ENCODE measurements at regions not wholly inside any gene's neighbourhood (a gene's known extent, or its start where the extent isn't known, plus 50 kb on each side); places are given as distances from the start of the nearest gene placed in this dataset.

DNA sequence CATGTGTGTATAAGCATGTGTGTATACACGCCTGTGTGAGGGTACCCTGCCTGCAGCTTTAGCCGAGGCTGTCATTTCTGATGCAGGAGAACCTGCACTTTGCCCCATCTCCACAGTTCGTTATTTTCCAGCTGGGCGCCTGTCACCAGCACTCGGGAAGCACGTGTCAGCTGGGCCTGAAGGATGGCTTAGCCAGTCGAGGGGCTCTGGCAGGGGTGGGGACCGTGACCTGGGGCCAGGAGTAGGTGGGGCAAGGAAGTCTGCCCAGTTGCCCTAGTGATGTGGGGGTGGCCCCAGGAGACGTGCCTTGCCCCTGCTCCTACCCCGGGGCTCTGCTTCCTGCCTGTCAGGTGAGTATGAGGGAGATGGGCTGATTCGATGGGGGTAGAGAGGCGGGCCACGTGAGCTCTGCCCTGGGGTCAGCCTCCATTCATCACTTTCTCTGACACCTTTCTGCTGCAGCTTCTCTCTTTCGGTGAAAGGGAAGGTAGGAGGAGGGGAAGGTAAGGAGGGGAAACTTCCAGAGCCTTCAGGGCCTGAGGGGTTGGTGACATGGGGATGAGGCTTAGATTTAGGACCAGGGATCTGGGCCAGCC is 130.6 kb upstream of the SKOR2 start:
- Histone ChIP-seq H3K4me2 (ENCODE audit: low read length) (no peak overlapping the region), H3K36me3 (ENCODE audit: insufficient read depth, low read length) (no peaks in the 10 kb centered on the region), H3K9me3 (ENCODE audit: low read length) (no peaks in the 10 kb centered on the region), H3K79me2 (ENCODE audit: insufficient read depth, low read depth, low read length) (no peaks in the 10 kb centered on the region), H3K4me1 (ENCODE audit: insufficient read depth, low read length, poor library complexity, severe bottlenecking) (no peaks in the 10 kb centered on the region), H3K27ac (ENCODE audit: low read depth, low read length, poor library complexity, severe bottlenecking) (no peak overlapping the region), H2AFZ (ENCODE audit: low read length) (no peak overlapping the region), H3K9me2 (ENCODE audit: insufficient read depth, low read length) (no peaks in the 10 kb centered on the region), H4K20me1 (ENCODE audit: insufficient read depth, low read length) (no peaks in the 10 kb centered on the region), H3K4me3 (ENCODE audit: low read depth, low read length, poor library complexity, severe bottlenecking) (no peak overlapping the region)
- ChIA-PET CTCF (ENCODE audit: unreplicated experiment) (no interaction called here), POLR2A (no interaction called here)
- intact Hi-C loops (cut with micrococcal nuclease; ENCODE audit: unreplicated experiment): no loop called here
- DNase-seq (ENCODE audit: low spot score): no peak
- no TSS peak for BruUV-seq (replicated peaks)
- TF ChIP-seq CTCF (conservative IDR thresholded peaks at IDR 0.05; ENCODE audit: low read length) (no peak), EZH2phosphoT487 (IDR thresholded peaks at IDR 0.05; ENCODE audit: borderline replicate concordance, low read depth, low read length) (no peak)

GRCh38 chr18:47380153-47380552 is 128.7 kb upstream of the SKOR2 start:
- Histone ChIP-seq H3K9me2 (ENCODE audit: insufficient read depth, low read length) (no peaks in the 10 kb centered on the region), H3K36me3 (ENCODE audit: insufficient read depth, low read length) (no peaks in the 10 kb centered on the region), H3K4me2 (ENCODE audit: low read length) (no peak overlapping the region), H3K27ac (ENCODE audit: low read depth, low read length, poor library complexity, severe bottlenecking) (no peak overlapping the region), H4K20me1 (ENCODE audit: insufficient read depth, low read length) (no peaks in the 10 kb centered on the region), H3K9me3 (ENCODE audit: low read length) (no peaks in the 10 kb centered on the region), H3K4me1 (ENCODE audit: insufficient read depth, low read length, poor library complexity, severe bottlenecking) (no peaks in the 10 kb centered on the region), H3K4me3 (ENCODE audit: low read depth, low read length, poor library complexity, severe bottlenecking) (no peak overlapping the region), H3K79me2 (ENCODE audit: insufficient read depth, low read depth, low read length) (no peaks in the 10 kb centered on the region), H2AFZ (ENCODE audit: low read length) (no peak overlapping the region)
- TF ChIP-seq EZH2phosphoT487 (IDR thresholded peaks at IDR 0.05; ENCODE audit: borderline replicate concordance, low read depth, low read length): no peak
- no peak for TF ChIP-seq CTCF (conservative IDR thresholded peaks at IDR 0.05; ENCODE audit: low read length)
- ChIA-PET CTCF (ENCODE audit: unreplicated experiment) (interaction anchor here (0.6 kb wide), 1 partner anchor 266 kb away, joined by 3 read pairs; no protein-coding TSS in a partner anchor), POLR2A (no interaction called here)
- no peak for DNase-seq (ENCODE audit: low spot score)
- intact Hi-C loops (cut with micrococcal nuclease; ENCODE audit: unreplicated experiment): no loop called here
- no TSS peak for BruUV-seq (replicated peaks)

GRCh38 chr18:47373465-47373864 is 122.0 kb upstream of the SKOR2 start:
- Histone ChIP-seq H2AFZ (ENCODE audit: low read length) (no peak overlapping the region), H3K27ac (ENCODE audit: low read depth, low read length, poor library complexity, severe bottlenecking) (no peak overlapping the region), H3K9me3 (ENCODE audit: low read length) (no peaks in the 10 kb centered on the region), H3K4me3 (ENCODE audit: low read depth, low read length, poor library complexity, severe bottlenecking) (no peak overlapping the region), H4K20me1 (ENCODE audit: insufficient read depth, low read length) (no peaks in the 10 kb centered on the region), H3K79me2 (ENCODE audit: insufficient read depth, low read depth, low read length) (no peaks in the 10 kb centered on the region), H3K4me2 (ENCODE audit: low read length) (no peak overlapping the region), H3K4me1 (ENCODE audit: insufficient read depth, low read length, poor library complexity, severe bottlenecking) (no peaks in the 10 kb centered on the region), H3K9me2 (ENCODE audit: insufficient read depth, low read length) (no peaks in the 10 kb centered on the region), H3K36me3 (ENCODE audit: insufficient read depth, low read length) (no peaks in the 10 kb centered on the region)
- intact Hi-C loops (cut with micrococcal nuclease; ENCODE audit: unreplicated experiment): no loop called here
- TF ChIP-seq CTCF (conservative IDR thresholded peaks at IDR 0.05; ENCODE audit: low read length) (no peak), EZH2phosphoT487 (IDR thresholded peaks at IDR 0.05; ENCODE audit: borderline replicate concordance, low read depth, low read length) (no peak)
- DNase-seq (ENCODE audit: low spot score): no peak
- ChIA-PET POLR2A (no interaction called here), CTCF (ENCODE audit: unreplicated experiment) (no interaction called here)
- no TSS peak for BruUV-seq (replicated peaks)
